ENCODE measurements at regions not wholly inside any gene's neighbourhood (a gene's known extent, or its start where the extent isn't known, plus 50 kb on each side); places are given as distances from the start of the nearest gene placed in this dataset.

- Histone ChIP-seq H3K27me3 (no peaks in the 10 kb centered on the region), H3K27ac (no peak overlapping the region), H3K4me1 (peaks cover 22% of the 10 kb centered on the region), H3K9me3 (no peaks in the 10 kb centered on the region), H3K36me3 (ENCODE audit: low read depth, missing control alignments) (no peaks in the 10 kb centered on the region), H3K4me3 (no peak overlapping the region)
- intact Hi-C loops (cut with DNase I; ENCODE audit: low total_unique reads) = no loop called here
- no peak for DNase-seq
- WGBS, 2 donors = 73 to 93% methylated on average over 4 to 15 of the region's 15 CpGs
- TF ChIP-seq CTCF (IDR thresholded peaks at IDR 0.05) = no peak
- no peak for TF ChIP-seq POLR2A (IDR thresholded peaks at IDR 0.05)
Observed at GRCh38 chr12:124450376-124450750, 117.0 kb downstream of the NCOR2 start.

- WGBS, 2 donors = 63 to 80% methylated on average over 1 to 25 of the region's 25 CpGs
- no peak overlapping the region for H3K4me3 ChIP-seq
- H3K27me3 ChIP-seq = no peaks in the 10 kb centered on the region
- no peaks in the 10 kb centered on the region for H3K9me3 ChIP-seq
- intact Hi-C loops (cut with DNase I; ENCODE audit: low total_unique reads) = no loop called here
- no peak for TF ChIP-seq CTCF (IDR thresholded peaks at IDR 0.05)
- TF ChIP-seq POLR2A (IDR thresholded peaks at IDR 0.05) = no peak
- DNase-seq = no peak
- peaks cover 18% of the 10 kb centered on the region for H3K4me1 ChIP-seq
- no peak overlapping the region for H3K27ac ChIP-seq
- no peaks in the 10 kb centered on the region for H3K36me3 ChIP-seq (ENCODE audit: low read depth, missing control alignments)
Observed at GRCh38 chr12:124449623-124450375, 117.6 kb downstream of the NCOR2 start.

- H3K27ac ChIP-seq = no peak overlapping the region
- DNase-seq = no peak
- 91 to 93% methylated on average over 12 of the region's 12 CpGs for WGBS, 2 donors
- no peaks in the 10 kb centered on the region for H3K9me3 ChIP-seq
- peaks cover 16% of the 10 kb centered on the region for H3K4me1 ChIP-seq
- intact Hi-C loops (cut with DNase I; ENCODE audit: low total_unique reads) = no loop called here
- no peak overlapping the region for H3K4me3 ChIP-seq
- H3K27me3 ChIP-seq = no peaks in the 10 kb centered on the region
- TF ChIP-seq CTCF (IDR thresholded peaks at IDR 0.05) = no peak
- no peak for TF ChIP-seq POLR2A (IDR thresholded peaks at IDR 0.05)
- no peaks in the 10 kb centered on the region for H3K36me3 ChIP-seq (ENCODE audit: low read depth, missing control alignments)
Observed at GRCh38 chr12:124448955-124449622, 118.3 kb downstream of the NCOR2 start.

- intact Hi-C loops (cut with DNase I; ENCODE audit: low total_unique reads) = no loop called here
- no peaks in the 10 kb centered on the region for H3K27me3 ChIP-seq
- no peaks in the 10 kb centered on the region for H3K36me3 ChIP-seq (ENCODE audit: low read depth, missing control alignments)
- TF ChIP-seq POLR2A (IDR thresholded peaks at IDR 0.05) = no peak
- TF ChIP-seq CTCF (IDR thresholded peaks at IDR 0.05) = no peak
- H3K4me3 ChIP-seq = no peak overlapping the region
- 84 to 91% methylated on average over 20 to 21 of the region's 23 CpGs for WGBS, 2 donors
- no peak overlapping the region for H3K27ac ChIP-seq
- no peak for DNase-seq
- no peaks in the 10 kb centered on the region for H3K9me3 ChIP-seq
- H3K4me1 ChIP-seq = peaks cover 10% of the 10 kb centered on the region
Observed at GRCh38 chr12:124448241-124448954, 119.0 kb downstream of the NCOR2 start.
